RWPE1 (cell line): ENCODE measurements at regions not wholly inside any gene's neighbourhood (a gene's known extent, or its start where the extent isn't known, plus 50 kb on each side); places are given as distances from the start of the nearest gene placed in this dataset.
A peak's percentile ranks its signal among the peaks of the same experiment; 100 is the strongest.

ENCODE experiments used
- CTCF ChIA-PET: fragments of 350-600 bp; sonication (Branson Sonifier 250); formaldehyde crosslinking; extraction: SDS; loops from one replicate; lab custom pipeline; 2021; lab: Yijun Ruan, JAX
- POLR2A ChIA-PET: fragments of 400-600 bp; formaldehyde crosslinking; extraction: SDS; loops from one replicate; lab custom pipeline; 2020; ENCODE audit warnings: antibody characterized with exemption; ENCODE audit not compliant: low non-redundant PET; lab: Yijun Ruan, JAX
- DNase-seq: peaks from one replicate; pipeline ENCODE4 v3.0.0; 2012; ENCODE audit warnings: low spot score
- H3K27ac ChIP-seq: fragments of 450-650 bp; 2 replicates; pipeline ENCODE4 v1.5.1; 2017
- CTCF ChIP-seq: fragments of 450-650 bp; conservative IDR thresholded peaks from 2 replicates; pipeline ENCODE4 v1.5.1; 2017; ENCODE audit warnings: low read depth, mild to moderate bottlenecking

DNA sequence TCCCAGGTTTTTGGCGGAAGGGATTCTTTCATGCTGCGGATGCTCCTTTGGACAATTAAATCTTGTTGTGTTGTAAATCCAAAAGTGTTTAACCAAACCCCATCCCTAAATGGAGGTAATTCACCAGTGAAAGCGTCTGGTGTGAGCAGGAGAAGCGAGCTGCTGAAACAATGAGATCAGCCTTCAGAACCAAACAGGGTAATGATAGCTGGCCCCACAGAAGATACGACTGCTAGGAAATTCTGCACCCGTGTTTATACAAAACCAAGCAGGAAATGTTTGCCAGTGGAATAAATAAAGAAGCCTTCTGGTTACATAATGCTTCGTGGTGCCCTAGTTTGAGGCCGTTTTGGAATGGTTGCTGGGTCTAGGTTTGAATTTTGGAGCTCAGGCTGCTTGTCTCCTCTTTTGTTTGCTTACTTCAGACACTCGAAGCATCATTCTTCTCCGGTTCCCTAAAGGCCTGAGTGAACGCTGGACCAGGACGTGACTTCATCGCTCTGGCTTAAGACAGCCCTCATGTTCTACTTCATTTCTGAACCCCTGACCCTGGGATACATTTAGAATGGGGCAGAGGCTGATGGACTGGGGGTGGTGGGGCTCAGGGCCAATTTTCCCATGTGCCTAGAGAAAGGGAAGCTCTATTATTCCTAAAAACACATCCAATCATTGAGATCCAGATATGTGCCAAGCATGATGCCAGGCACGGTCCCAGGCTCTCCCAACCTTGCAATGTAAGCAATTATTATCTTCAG, 61.6 kb upstream of the JAG1 start:
- CTCF ChIA-PET: interaction anchor here (0.6 kb wide), 1 partner anchor 459 kb away, joined by 3 read pairs; no protein-coding TSS in a partner anchor
- H3K27ac ChIP-seq: no peak overlapping the region
- no peak for TF ChIP-seq CTCF
- POLR2A ChIA-PET: no interaction called here
- no peak for DNase-seq

DNA sequence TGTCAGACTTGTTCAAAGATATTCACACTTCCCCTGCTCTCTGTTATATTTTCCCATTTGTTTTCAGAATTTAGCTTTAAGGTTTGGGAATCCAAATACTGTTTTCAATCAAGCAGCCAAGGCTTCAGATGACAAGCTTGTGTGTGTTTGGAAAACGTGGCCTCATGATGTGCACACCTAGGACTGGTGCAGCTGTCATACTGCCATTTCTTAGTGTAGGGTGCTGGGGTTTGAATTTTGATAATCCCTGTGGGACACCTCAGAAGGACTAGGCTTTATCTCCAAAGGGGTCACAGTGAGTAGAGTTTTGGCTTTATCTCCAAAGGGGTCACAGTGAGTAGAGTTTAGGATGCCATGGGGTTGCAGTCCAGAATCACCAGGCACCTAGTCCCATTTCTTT, 65.3 kb upstream of the JAG1 start:
- peak; percentile 7 for DNase-seq
- TF ChIP-seq CTCF: no peak
- ChIA-PET POLR2A (no interaction called here), CTCF (interaction anchor here (0.7 to 1.0 kb wide), 2 partner anchors 63 to 91 kb away, joined by 3 read pairs; no protein-coding TSS in a partner anchor)
- no peak overlapping the region for H3K27ac ChIP-seq

GRCh38 chr20:10739566-10739965, 65.8 kb upstream of the JAG1 start:
- ChIA-PET POLR2A (no interaction called here), CTCF (interaction anchor here (1.0 kb wide), 1 partner anchor 63 kb away, joined by 3 read pairs; no protein-coding TSS in a partner anchor)
- peak; percentile 80 for DNase-seq
- TF ChIP-seq CTCF: no peak
- no peak overlapping the region for H3K27ac ChIP-seq

GRCh38 chr20:10741060-10741459, 67.3 kb upstream of the JAG1 start:
- CTCF ChIA-PET: no interaction called here
- H3K27ac ChIP-seq: no peak overlapping the region
- TF ChIP-seq CTCF: no peak
- POLR2A ChIA-PET: no interaction called here
- DNase-seq: no peak

- no peak for TF ChIP-seq CTCF
- DNase-seq: no peak
- CTCF ChIA-PET: no interaction called here
- H3K27ac ChIP-seq: no peak overlapping the region
- POLR2A ChIA-PET: no interaction called here
Observed at GRCh38 chr20:10745790-10746189, 72.0 kb upstream of the JAG1 start.

DNA sequence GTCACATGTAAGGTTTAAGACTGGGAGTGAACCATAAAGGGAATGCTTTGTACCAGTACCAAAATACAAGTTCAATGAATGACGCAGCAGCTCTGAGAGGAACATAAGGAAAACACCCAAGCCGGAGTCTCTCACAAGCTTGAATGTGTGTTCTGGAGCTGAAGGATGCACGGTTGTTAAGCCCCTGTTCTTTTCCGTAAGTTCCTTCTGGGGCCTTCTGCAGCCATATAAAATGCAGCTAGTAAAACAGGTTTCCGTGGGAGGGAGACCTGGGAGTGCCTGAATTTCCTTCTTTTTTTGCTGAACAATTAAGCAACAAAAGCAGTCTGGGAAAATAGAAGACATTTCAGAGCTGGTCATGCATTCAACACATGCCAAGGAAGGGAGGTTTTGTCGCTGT, 73.2 kb upstream of the JAG1 start:
- POLR2A ChIA-PET: no interaction called here
- no peak overlapping the region for H3K27ac ChIP-seq
- no peak for TF ChIP-seq CTCF
- no peak for DNase-seq
- CTCF ChIA-PET: interaction anchor here (0.6 to 1.0 kb wide), 2 partner anchors 20 to 41 kb away, joined by 3 read pairs; no protein-coding TSS in a partner anchor
